PC-3 (cell line): ENCODE measurements at regions not wholly inside any gene's neighbourhood (a gene's known extent, or its start where the extent isn't known, plus 50 kb on each side); places are given as distances from the start of the nearest gene placed in this dataset.

ENCODE experiments used
- EZH2phosphoT487 ChIP-seq: fragments of 300-600 bp; sonication (generic); IDR thresholded peaks from 2 replicates; pipeline ENCODE4 v1.6.1; 2018; ENCODE audit warnings: mild to moderate bottlenecking, antibody characterized with exemption, low read length, borderline replicate concordance
- TF ChIP-seq, protein P1 (sequence below): fragments of 300-600 bp; sonication (generic); conservative IDR thresholded peaks from 2 replicates; pipeline ENCODE4 v1.5.1; 2017; ENCODE audit warnings: antibody characterized with exemption, low read depth, mild to moderate bottlenecking, low read length

DNA sequence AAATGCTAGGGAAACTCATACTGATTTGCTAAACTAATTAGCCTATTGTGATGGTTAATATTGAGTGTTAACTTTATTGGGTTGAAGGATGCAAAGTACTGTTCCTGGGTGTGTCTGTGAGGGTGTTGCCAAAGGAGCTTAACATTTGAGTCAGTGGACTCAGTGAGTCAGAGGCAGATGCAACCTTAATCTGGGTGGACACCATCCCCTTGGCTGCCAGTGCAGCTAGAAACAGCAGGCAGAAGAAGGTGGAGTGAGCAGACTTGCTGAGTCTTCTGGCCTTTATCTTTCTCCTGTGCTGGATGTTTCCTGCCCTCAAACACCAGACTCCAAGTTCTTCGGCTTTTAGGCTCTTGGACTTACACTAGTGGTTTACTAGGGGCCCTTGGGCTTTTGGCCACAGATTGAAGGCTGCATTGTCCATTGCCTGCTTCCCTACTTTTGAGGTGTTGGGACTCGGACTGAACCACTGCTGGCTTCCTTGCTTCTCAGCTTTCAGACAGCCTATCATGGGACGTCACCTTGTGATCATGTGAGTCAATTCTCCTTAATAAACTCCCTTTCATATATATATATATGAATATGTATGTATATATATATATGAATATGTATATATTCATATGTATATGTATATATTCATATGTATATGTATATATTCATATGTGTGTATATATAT lies 69.7 kb downstream of the RPRM start:
- TF ChIP-seq, protein P1, sequence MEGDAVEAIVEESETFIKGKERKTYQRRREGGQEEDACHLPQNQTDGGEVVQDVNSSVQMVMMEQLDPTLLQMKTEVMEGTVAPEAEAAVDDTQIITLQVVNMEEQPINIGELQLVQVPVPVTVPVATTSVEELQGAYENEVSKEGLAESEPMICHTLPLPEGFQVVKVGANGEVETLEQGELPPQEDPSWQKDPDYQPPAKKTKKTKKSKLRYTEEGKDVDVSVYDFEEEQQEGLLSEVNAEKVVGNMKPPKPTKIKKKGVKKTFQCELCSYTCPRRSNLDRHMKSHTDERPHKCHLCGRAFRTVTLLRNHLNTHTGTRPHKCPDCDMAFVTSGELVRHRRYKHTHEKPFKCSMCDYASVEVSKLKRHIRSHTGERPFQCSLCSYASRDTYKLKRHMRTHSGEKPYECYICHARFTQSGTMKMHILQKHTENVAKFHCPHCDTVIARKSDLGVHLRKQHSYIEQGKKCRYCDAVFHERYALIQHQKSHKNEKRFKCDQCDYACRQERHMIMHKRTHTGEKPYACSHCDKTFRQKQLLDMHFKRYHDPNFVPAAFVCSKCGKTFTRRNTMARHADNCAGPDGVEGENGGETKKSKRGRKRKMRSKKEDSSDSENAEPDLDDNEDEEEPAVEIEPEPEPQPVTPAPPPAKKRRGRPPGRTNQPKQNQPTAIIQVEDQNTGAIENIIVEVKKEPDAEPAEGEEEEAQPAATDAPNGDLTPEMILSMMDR: no peak
- TF ChIP-seq EZH2phosphoT487: no peak
